Choroid plexus epithelial cell (primary cell): ENCODE measurements at regions not wholly inside any gene's neighbourhood (a gene's known extent, or its start where the extent isn't known, plus 50 kb on each side); places are given as distances from the start of the nearest gene placed in this dataset.

ENCODE experiments used
- DNase-seq: peaks from one replicate; pipeline ENCODE4 v3.0.0-alpha.2; 2010; ENCODE audit warnings: low read depth
- H3K4me3 ChIP-seq: 2 replicates; pipeline ENCODE4 v1.5.1; 2011; ENCODE audit warnings: low read depth, mild to moderate bottlenecking, control low read depth, low read length, moderate library complexity
- TF ChIP-seq, protein P1 (sequence below): conservative IDR thresholded peaks from 2 replicates; pipeline ENCODE4 v1.5.1; 2011; ENCODE audit warnings: low read depth, mild to moderate bottlenecking, control low read depth, inconsistent platforms, low read length, moderate library complexity

DNA sequence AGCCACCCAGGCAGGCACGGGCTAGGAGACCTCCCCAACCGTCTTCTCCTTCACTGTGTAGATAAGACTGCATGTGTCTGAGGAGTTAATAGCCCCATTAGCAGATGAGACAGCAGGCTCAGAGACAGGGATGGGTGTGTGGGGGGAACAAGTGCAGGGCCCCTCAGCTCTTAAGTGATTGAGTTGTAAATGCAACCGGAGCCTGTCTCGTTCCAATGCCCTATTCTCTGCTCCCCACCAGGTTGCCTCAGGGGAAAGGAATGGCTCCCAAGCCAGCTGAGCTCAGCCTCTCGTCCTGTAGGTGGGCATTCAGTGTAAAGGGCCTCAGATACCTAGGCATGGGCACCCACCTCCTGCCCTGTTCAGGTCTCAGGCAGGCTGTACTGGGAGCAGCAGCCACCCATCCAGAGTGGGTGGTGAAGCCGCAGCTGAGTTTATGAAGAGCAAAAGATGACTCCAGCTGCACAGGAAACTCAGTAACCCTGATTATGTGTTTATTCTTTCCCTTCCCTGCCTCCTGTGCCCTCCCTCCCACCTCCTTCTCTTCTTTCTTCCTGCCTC, 87.3 kb downstream of the PJA1 start:
- TF ChIP-seq, protein P1, sequence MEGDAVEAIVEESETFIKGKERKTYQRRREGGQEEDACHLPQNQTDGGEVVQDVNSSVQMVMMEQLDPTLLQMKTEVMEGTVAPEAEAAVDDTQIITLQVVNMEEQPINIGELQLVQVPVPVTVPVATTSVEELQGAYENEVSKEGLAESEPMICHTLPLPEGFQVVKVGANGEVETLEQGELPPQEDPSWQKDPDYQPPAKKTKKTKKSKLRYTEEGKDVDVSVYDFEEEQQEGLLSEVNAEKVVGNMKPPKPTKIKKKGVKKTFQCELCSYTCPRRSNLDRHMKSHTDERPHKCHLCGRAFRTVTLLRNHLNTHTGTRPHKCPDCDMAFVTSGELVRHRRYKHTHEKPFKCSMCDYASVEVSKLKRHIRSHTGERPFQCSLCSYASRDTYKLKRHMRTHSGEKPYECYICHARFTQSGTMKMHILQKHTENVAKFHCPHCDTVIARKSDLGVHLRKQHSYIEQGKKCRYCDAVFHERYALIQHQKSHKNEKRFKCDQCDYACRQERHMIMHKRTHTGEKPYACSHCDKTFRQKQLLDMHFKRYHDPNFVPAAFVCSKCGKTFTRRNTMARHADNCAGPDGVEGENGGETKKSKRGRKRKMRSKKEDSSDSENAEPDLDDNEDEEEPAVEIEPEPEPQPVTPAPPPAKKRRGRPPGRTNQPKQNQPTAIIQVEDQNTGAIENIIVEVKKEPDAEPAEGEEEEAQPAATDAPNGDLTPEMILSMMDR, result no peak
- no peak overlapping the region for H3K4me3 ChIP-seq
- no peak for DNase-seq

DNA sequence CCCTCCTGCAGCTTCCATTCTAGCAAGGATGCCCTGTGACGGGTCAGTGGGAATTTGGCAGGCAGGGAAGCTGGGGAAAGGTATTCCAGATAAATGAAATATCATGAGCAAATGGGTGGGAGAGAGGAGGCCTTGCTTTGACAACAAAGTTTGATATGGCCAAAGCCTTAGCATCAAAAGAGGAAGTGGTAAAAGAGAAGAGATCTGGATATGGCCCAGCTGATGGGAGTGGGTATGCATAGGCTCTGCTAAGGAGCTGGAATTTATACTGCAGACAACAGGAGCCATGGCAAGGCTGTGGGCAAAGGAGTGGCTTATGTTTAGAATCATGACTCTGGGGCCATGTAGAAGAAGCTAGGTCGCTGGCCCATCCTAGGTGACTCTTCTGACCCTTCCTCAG, 89.2 kb downstream of the PJA1 start:
- no peak overlapping the region for H3K4me3 ChIP-seq
- no peak for DNase-seq
- TF ChIP-seq, protein P1, result no peak

DNA sequence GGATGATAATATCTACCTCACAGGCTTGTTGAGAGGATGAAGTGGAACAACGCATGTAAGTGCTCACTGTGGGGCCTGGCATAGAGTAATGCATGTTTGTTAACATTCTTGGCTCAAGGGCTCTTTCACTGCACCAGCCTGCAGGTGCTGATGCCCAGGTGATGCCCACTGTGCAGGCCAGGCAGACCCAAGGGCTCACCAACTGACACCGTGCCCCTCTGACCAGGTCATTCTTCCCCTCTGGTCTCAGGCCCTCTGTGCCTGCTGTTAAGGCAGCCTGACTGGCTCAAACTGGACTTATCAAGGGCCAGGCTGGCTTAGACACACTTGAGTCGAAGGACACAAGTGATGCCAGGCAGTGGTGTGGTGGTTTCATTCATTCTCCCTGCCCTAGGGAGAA, 90.5 kb downstream of the PJA1 start:
- TF ChIP-seq, protein P1, result no peak

DNA sequence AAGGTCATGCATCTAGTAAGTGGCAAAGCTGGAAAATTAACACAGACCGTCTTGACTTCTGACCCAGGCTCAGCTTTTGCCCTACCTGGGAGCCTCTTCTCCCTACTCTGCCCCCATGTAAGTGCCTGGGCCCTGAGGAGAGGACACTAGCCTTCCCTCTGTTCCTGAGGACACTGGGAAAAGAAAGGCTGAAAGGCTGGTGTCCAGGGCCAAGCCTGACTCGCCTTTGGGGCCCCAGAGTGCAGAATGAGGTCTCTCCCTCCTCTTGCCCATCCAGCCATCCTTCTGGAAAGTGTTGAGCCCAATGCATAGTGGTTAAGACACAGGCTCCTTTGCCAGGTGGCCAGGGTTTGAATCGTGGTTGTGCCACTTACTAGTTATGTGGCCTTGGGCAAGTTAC, 91.5 kb downstream of the PJA1 start:
- no peak overlapping the region for H3K4me3 ChIP-seq
- TF ChIP-seq, protein P1, result no peak
- no peak for DNase-seq

More for the DNA sequence above, 90.5 kb downstream of the PJA1 start:
- no peak overlapping the region for H3K4me3 ChIP-seq
- no peak for DNase-seq

DNA sequence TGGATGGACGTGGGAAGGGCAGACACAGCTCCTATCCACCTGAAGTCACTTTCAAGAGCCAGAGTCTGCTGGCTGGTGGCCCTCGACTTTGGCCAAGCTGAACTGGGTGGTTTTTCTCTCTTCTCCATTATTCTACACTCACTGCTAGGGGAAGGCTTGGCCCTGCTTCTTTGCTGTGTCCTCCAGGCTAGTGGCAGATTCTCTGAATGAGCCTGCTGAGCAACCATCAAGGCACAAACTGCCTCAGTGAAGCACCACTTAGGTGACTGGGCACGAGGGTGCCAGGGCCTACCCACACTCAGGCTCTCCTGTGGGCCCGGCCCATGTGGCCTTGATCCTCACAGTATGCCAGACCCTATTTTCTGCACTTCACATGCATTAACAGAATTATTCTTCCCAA, 92.0 kb downstream of the PJA1 start:
- TF ChIP-seq, protein P1, result no peak
- DNase-seq, result no peak
- no peak overlapping the region for H3K4me3 ChIP-seq

DNA sequence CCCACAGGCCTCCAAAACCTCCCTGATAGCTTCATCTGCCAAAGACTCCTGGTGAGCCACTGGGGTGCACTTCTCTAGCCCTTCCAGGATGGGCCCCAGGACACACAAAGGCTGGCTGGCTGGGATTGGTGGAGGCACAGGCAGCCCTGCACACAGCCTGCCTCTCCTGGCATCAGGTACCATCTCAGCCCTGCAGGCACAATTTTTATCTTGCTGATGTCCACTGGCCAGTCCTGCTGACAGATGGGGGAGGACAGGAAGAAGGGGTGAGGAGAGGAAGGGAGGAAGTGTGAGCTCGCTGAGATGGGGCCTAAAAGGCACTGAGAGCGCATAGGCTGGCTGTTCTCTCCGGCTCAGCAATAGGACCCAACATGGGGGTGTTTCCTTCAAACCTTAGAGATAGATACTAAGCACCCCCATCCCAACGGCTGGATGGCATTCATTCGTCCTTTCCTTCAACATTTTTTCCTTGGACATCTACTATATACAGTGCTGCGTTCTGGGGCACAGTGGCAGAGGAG, 92.7 kb downstream of the PJA1 start:
- H3K4me3 ChIP-seq, result no peak overlapping the region
- TF ChIP-seq, protein P1, result no peak
- no peak for DNase-seq

DNA sequence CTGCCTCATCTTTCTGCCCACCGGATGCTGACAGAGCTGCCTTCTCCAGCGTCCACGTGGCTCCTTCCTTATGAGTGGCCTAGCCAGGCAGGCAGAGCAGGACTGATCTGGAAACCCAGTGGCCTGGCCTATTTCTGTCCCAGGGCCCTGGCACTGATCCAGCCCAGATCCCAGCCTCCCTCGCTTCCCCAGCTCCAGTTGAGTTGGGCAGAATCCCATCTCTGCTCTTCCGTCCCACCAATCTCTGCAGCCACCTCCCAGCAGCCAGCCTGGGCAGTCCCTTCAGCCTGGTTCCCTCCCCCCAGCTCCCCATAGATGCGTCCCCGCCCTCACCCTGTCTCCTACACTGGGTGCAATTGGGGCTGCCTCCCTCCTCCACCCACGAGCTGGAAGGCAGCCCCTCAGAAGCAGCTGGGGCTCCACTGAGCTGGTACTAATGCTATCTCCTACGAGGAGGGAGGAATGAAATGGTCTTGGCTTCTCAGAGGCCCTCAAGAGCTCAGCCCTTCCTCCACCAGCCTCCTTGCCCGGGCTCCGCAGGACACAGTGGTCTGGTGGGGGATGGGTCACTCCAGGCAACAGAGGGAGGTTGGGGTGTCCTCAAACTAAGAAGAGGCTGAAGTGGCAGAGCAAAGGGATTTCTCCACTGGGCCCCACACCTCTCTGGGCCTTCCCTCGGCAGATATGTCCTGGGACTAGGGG, 94.2 kb downstream of the PJA1 start:
- no peak for DNase-seq
- no peak overlapping the region for H3K4me3 ChIP-seq
- TF ChIP-seq, protein P1, result no peak
